GM12878 (cell line): ENCODE measurements at regions not wholly inside any gene's neighbourhood (a gene's known extent, or its start where the extent isn't known, plus 50 kb on each side); places are given as distances from the start of the nearest gene placed in this dataset.

ENCODE experiments used
- ATAC-seq: fragments of 200-7000 bp; cut with Tn5 transposase; 3 replicates; pipeline ENCODE4 v1.9.1; 2020; ENCODE audit warnings: mild to moderate bottlenecking, moderate library complexity
- BruUV-seq: library from RNA; stranded (reverse); fragments of 400-500 nt; replicated peaks from 2 replicates; lab custom pipeline; 2021; lab: Mats Ljungman, UMichigan
- CTCF ChIA-PET: fragments of 300-600 bp; sonication (Branson Sonifier 250); formaldehyde crosslinking; extraction: SDS; loops from one replicate; lab custom pipeline; 2021; ENCODE audit warnings: inconsistent platforms; lab: Yijun Ruan, JAX
- POLR2A ChIA-PET: fragments of 350-600 bp; formaldehyde crosslinking; extraction: SDS; loops from one replicate; lab custom pipeline; 2021; ENCODE audit warnings: inconsistent platforms; lab: Charles Lee
- RAD21 ChIA-PET: fragments of 300-600 bp; sonication (Branson Sonifier 250); formaldehyde crosslinking; loops from one replicate; lab custom pipeline; 2023; ENCODE audit warnings: antibody characterized with exemption; ENCODE audit not compliant: unreplicated experiment; lab: Charles Lee
- SMC1A ChIA-PET: fragments of 300-600 bp; sonication (Branson Sonifier 250); formaldehyde crosslinking; loops from one replicate; lab custom pipeline; 2023; ENCODE audit not compliant: unreplicated experiment, uncharacterized antibody; lab: Charles Lee
- DNase-seq: peaks from one replicate; pipeline ENCODE4 v3.0.0-alpha.2; 2011; ENCODE audit warnings: low read depth, low spot score
- FAIRE-seq: peaks from 3 replicates; lab custom pipeline; 2011; peaks lifted over from hg19 to GRCh38; lab: Jason Lieb, UNC
- H2AFZ ChIP-seq: 2 replicates; pipeline ENCODE4 v1.6.0; 2011; ENCODE audit warnings: low read depth, low read length, control low read depth; ENCODE audit not compliant: control insufficient read depth
- H3K27ac ChIP-seq: 2 replicates; pipeline ENCODE4 v1.5.1; 2011; ENCODE audit warnings: control low read depth; ENCODE audit not compliant: control insufficient read depth, insufficient read depth
- H3K27me3 ChIP-seq, 2 experiments: replicated peaks in 1 of 2; 2 replicates each; pipeline versions ENCODE4 v1.6.0 to v1.6.1; 2011; ENCODE audit warnings: low read length in 1 of 2; ENCODE audit not compliant: control insufficient read depth in 2 of 2, insufficient read depth in 2 of 2
- H3K36me3 ChIP-seq, 2 experiments: 2 replicates each; pipeline ENCODE4 v1.5.1; 2011; ENCODE audit warnings: low read length in 1 of 2; ENCODE audit not compliant: control insufficient read depth in 2 of 2, insufficient read depth in 2 of 2
- H3K4me1 ChIP-seq: 2 replicates; pipeline ENCODE4 v1.6.1; 2011; ENCODE audit warnings: mild to moderate bottlenecking, low read length, moderate library complexity, mixed read lengths; ENCODE audit not compliant: control insufficient read depth, insufficient read depth
- H3K4me2 ChIP-seq: 2 replicates; pipeline ENCODE4 v1.6.0; 2011; ENCODE audit warnings: control low read depth; ENCODE audit not compliant: control insufficient read depth, insufficient read depth
- H3K4me3 ChIP-seq: fragments of 200-600 bp; sonication (generic); 2 replicates; pipeline ENCODE4 v1.5.1; 2016
- H3K79me2 ChIP-seq: 2 replicates; pipeline ENCODE4 v1.6.0; 2011; ENCODE audit warnings: low read length; ENCODE audit not compliant: control insufficient read depth, insufficient read depth
- H3K9ac ChIP-seq: 2 replicates; pipeline ENCODE4 v1.8.0; 2011; ENCODE audit warnings: low read length, control low read depth, mixed read lengths; ENCODE audit not compliant: control insufficient read depth, insufficient read depth
- H3K9me3 ChIP-seq: replicated peaks from 3 replicates; pipeline ENCODE4 v1.5.1; 2011; ENCODE audit warnings: mild to moderate bottlenecking, low read length; ENCODE audit not compliant: control insufficient read depth, insufficient read depth
- H4K20me1 ChIP-seq: 2 replicates; pipeline ENCODE4 v1.6.0; 2011; ENCODE audit not compliant: control insufficient read depth, insufficient read depth
- BHLHE40 ChIP-seq, 2 experiments: fragments of 450-650 bp in 1 of 2; IDR thresholded peaks; 2 replicates each; pipeline ENCODE4 v1.6.1; 2011 to 2017; ENCODE audit warnings: low read depth in 2 of 2, borderline replicate concordance in 1 of 2, improper control_type of control experiment in 1 of 2, low read length in 1 of 2, mild to moderate bottlenecking in 1 of 2
- CBX5 ChIP-seq: sonication (generic); IDR thresholded peaks from 2 replicates; pipeline ENCODE4 v1.6.1; 2016; ENCODE audit warnings: low read depth, moderate library complexity, mild to moderate bottlenecking, inconsistent platforms
- EZH2 ChIP-seq: IDR thresholded peaks from 2 replicates; pipeline ENCODE4 v1.6.1; 2012; ENCODE audit warnings: low read depth, mild to moderate bottlenecking, control low read depth, inconsistent platforms, low read length, borderline replicate concordance; ENCODE audit not compliant: control insufficient read depth
- MEF2A ChIP-seq: IDR thresholded peaks from 2 replicates; pipeline ENCODE4 v1.6.1; 2011; ENCODE audit warnings: low read depth, mild to moderate bottlenecking, low read length, moderate library complexity; ENCODE audit not compliant: insufficient read depth
- MXI1 ChIP-seq: fragments of 150-350 bp; IDR thresholded peaks from 2 replicates; pipeline ENCODE4 v1.6.1; 2011; ENCODE audit warnings: low read depth, mild to moderate bottlenecking, inconsistent platforms, low read length, improper control_type of control experiment
- NR2C2 ChIP-seq: IDR thresholded peaks from 2 replicates; pipeline ENCODE4 v1.6.1; 2011; ENCODE audit warnings: borderline replicate concordance, low read depth; ENCODE audit not compliant: control insufficient read depth, insufficient read length
- RELB ChIP-seq: fragments of 450-650 bp; IDR thresholded peaks from 2 replicates; pipeline ENCODE4 v1.6.1; 2017; ENCODE audit warnings: low read depth, mild to moderate bottlenecking, moderate library complexity
- RFX5 ChIP-seq: IDR thresholded peaks from 2 replicates; pipeline ENCODE4 v1.6.1; 2011; ENCODE audit warnings: low read depth, low read length, improper control_type of control experiment
- RUNX3 ChIP-seq: IDR thresholded peaks from 2 replicates; pipeline ENCODE4 v1.6.1; 2012; ENCODE audit warnings: low read length, inconsistent platforms
- SRF ChIP-seq, 2 experiments: IDR thresholded peaks; 2 replicates each; pipeline ENCODE4 v1.6.1; 2011; ENCODE audit warnings: low read depth in 2 of 2, low read length in 2 of 2, mild to moderate bottlenecking in 1 of 2, moderate library complexity in 1 of 2
- TBL1XR1 ChIP-seq: IDR thresholded peaks from 2 replicates; pipeline ENCODE4 v1.6.1; 2012; ENCODE audit warnings: low read depth, low read length, improper control_type of control experiment
- ZNF217 ChIP-seq: fragments of 450-650 bp; IDR thresholded peaks from 2 replicates; pipeline ENCODE4 v1.6.1; 2017; ENCODE audit warnings: antibody characterized with exemption, mild to moderate bottlenecking
- WGBS: methylation state at CpG from one replicate; pipeline ENCODE4 v1.1.6; 2016; ENCODE audit warnings: low lambda C conversion rate; ENCODE audit not compliant: insufficient replicate concordance, insufficient coverage; ENCODE audit errors: missing lambda C conversion rate; 5-methylcytosine and 5-hydroxymethylcytosine counted together
- in situ Hi-C: fragments of 300-500 bp; cut with MboI; formaldehyde crosslinking; loops from 9 replicates; pipeline ENCODE4 v1.14.3; 2018; ENCODE audit warnings: mixed read lengths
- intact Hi-C: fragments of 100-400 bp; cut with micrococcal nuclease; formaldehyde crosslinking; loops from one replicate; pipeline ENCODE4 v1.14.2; 2022; ENCODE audit not compliant: unreplicated experiment
- TF ChIP-seq, protein P1 (sequence below): fragments of 450-650 bp; IDR thresholded peaks from 2 replicates; pipeline ENCODE4 v1.6.1; 2018; ENCODE audit warnings: mild to moderate bottlenecking, low read depth, moderate library complexity; ENCODE audit not compliant: partially characterized antibody
- TF ChIP-seq, protein P2 (sequence below): fragments of 450-650 bp; IDR thresholded peaks from 2 replicates; pipeline ENCODE4 v1.6.1; 2018; ENCODE audit warnings: borderline replicate concordance, mild to moderate bottlenecking; ENCODE audit not compliant: partially characterized antibody

GRCh38 chr7:156223935-156224832, 411.9 kb upstream of the SHH start:
- ATAC-seq (no peak), DNase-seq (no peak), FAIRE-seq (no peak)
- TF ChIP-seq ZNF217 (no peak), TBL1XR1 (no peak), RFX5 (no peak), RUNX3 (no peak), MEF2A (no peak), NR2C2 (no peak), EZH2 (no peak), CBX5 (no peak), BHLHE40 (IDR thresholded peaks at IDR 0.05; ENCODE audit: borderline replicate concordance in 1 of 2, low read depth in 2 of 2, low read length in 1 of 2) (no peak), MXI1 (no peak), SRF (IDR thresholded peaks at IDR 0.05; ENCODE audit: low read depth in 2 of 2, low read length in 2 of 2) (no peak), RELB (no peak)
- TF ChIP-seq, protein P1, sequence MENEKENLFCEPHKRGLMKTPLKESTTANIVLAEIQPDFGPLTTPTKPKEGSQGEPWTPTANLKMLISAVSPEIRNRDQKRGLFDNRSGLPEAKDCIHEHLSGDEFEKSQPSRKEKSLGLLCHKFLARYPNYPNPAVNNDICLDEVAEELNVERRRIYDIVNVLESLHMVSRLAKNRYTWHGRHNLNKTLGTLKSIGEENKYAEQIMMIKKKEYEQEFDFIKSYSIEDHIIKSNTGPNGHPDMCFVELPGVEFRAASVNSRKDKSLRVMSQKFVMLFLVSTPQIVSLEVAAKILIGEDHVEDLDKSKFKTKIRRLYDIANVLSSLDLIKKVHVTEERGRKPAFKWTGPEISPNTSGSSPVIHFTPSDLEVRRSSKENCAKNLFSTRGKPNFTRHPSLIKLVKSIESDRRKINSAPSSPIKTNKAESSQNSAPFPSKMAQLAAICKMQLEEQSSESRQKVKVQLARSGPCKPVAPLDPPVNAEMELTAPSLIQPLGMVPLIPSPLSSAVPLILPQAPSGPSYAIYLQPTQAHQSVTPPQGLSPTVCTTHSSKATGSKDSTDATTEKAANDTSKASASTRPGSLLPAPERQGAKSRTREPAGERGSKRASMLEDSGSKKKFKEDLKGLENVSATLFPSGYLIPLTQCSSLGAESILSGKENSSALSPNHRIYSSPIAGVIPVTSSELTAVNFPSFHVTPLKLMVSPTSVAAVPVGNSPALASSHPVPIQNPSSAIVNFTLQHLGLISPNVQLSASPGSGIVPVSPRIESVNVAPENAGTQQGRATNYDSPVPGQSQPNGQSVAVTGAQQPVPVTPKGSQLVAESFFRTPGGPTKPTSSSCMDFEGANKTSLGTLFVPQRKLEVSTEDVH = no peak
- TF ChIP-seq, protein P2, sequence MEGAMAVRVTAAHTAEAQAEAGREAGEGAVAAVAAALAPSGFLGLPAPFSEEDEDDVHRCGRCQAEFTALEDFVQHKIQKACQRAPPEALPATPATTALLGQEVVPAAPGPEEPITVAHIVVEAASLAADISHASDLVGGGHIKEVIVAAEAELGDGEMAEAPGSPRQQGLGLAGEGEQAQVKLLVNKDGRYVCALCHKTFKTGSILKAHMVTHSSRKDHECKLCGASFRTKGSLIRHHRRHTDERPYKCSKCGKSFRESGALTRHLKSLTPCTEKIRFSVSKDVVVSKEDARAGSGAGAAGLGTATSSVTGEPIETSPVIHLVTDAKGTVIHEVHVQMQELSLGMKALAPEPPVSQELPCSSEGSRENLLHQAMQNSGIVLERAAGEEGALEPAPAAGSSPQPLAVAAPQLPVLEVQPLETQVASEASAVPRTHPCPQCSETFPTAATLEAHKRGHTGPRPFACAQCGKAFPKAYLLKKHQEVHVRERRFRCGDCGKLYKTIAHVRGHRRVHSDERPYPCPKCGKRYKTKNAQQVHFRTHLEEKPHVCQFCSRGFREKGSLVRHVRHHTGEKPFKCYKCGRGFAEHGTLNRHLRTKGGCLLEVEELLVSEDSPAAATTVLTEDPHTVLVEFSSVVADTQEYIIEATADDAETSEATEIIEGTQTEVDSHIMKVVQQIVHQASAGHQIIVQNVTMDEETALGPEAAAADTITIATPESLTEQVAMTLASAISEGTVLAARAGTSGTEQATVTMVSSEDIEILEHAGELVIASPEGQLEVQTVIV = no peak
- no peaks in the 10 kb centered on the region for H3K4me1 ChIP-seq
- SMC1A ChIA-PET = interaction anchor here (0.8 kb wide), 2 partner anchors 149 to 205 kb away, joined by 3 read pairs; no protein-coding TSS in a partner anchor
- H3K9me3 ChIP-seq = peaks cover 2% of the 10 kb centered on the region; the same call in 1 of the 3 replicates
- no peaks in the 10 kb centered on the region for H4K20me1 ChIP-seq
- H3K36me3 ChIP-seq = no peaks in the 10 kb centered on the region
- WGBS = 11% methylated on average over 10 of the region's 10 CpGs
- POLR2A ChIA-PET = interaction anchor here (0.6 kb wide), 1 partner anchor 992 kb away, joined by 6 read pairs; no protein-coding TSS in a partner anchor
- H3K9ac ChIP-seq = no peak overlapping the region
- CTCF ChIA-PET = no interaction called here
- no peak overlapping the region for H3K4me2 ChIP-seq
- no peak overlapping the region for H3K27ac ChIP-seq
- H2AFZ ChIP-seq = no peak overlapping the region
- in situ Hi-C loops = no loop called here
- RAD21 ChIA-PET = no interaction called here
- no TSS peak for BruUV-seq
- no peaks in the 10 kb centered on the region; a peak in 1 of 4 replicates for H3K27me3 ChIP-seq
- intact Hi-C loops = no loop called here
- no peaks in the 10 kb centered on the region for H3K79me2 ChIP-seq
- H3K4me3 ChIP-seq = no peak overlapping the region
